ENCODE measurements at regions not wholly inside any gene's neighbourhood (a gene's known extent, or its start where the extent isn't known, plus 50 kb on each side); places are given as distances from the start of the nearest gene placed in this dataset.
A peak's percentile ranks its signal among the peaks of the same experiment; 100 is the strongest.

GRCh38 chr6:81683912-81684311 lies 68.6 kb downstream of the TENT5A start:
- ChIA-PET POLR2A (no interaction called here), RAD21 (ENCODE audit: low non-redundant PET in 1 of 2, low total read pairs in 2 of 2, uncharacterized antibody in 2 of 2, unreplicated experiment in 2 of 2) (interaction anchor here in 1 of 2 experiments (0.6 kb wide), 1 partner anchor 70 kb away, joined by 8 read pairs; no protein-coding TSS in a partner anchor), CTCF (no interaction called here)
- H3K9ac ChIP-seq (ENCODE audit: low read length): no peak overlapping the region
- no peaks in the 10 kb centered on the region for H4K20me1 ChIP-seq (ENCODE audit: insufficient read depth)
- H3K36me3 ChIP-seq (ENCODE audit: control insufficient read depth in 1 of 2, insufficient read depth in 2 of 2, low read length in 2 of 2): no peaks in the 10 kb centered on the region
- no peaks in the 10 kb centered on the region for H3K9me2 ChIP-seq (ENCODE audit: insufficient read depth)
- peak overlapping the region; percentile 35 for H3K4me2 ChIP-seq (ENCODE audit: low read length)
- H3K27me3 ChIP-seq (ENCODE audit: insufficient read depth, low read length): no peaks in the 10 kb centered on the region
- peak overlapping the region; percentile 14 for H2AFZ ChIP-seq (ENCODE audit: low read depth, low read length, poor library complexity, severe bottlenecking)
- ATAC-seq (no peak), DNase-seq (ENCODE audit: low read depth, low spot score) (no peak)
- H3K27ac ChIP-seq (ENCODE audit: low read depth, low read length): no peak overlapping the region
- no peaks in the 10 kb centered on the region for H3K9me3 ChIP-seq (ENCODE audit: control insufficient read depth in 1 of 2, insufficient read depth in 1 of 2, low read depth in 1 of 2, low read length in 2 of 2)
- BruUV-seq (replicated peaks): no TSS peak
- H3K79me2 ChIP-seq (ENCODE audit: insufficient read depth, low read length): no peaks in the 10 kb centered on the region
- peaks cover 4 to 11% of the 10 kb centered on the region in 2 experiments for H3K4me1 ChIP-seq (ENCODE audit: control insufficient read depth in 1 of 2, insufficient read depth in 2 of 2, low read length in 2 of 2)
- H3K4me3 ChIP-seq (replicated peaks in 1 of 2; ENCODE audit: low read depth in 1 of 2, low read length in 2 of 2): no peak overlapping the region
- intact Hi-C loops (cut with micrococcal nuclease): no loop called here
- no peak for TF ChIP-seq CTCF (IDR thresholded peaks at IDR 0.05 in 2 of 3, conservative IDR thresholded peaks at IDR 0.05 in 1 of 3; ENCODE audit: borderline replicate concordance in 1 of 3, insufficient read depth in 1 of 3, low read depth in 2 of 3, low read length in 2 of 3)
- TF ChIP-seq SRF (IDR thresholded peaks at IDR 0.05; ENCODE audit: low read depth): no peak
- no peak for TF ChIP-seq ZFX (IDR thresholded peaks at IDR 0.05)
- TF ChIP-seq JUND (IDR thresholded peaks at IDR 0.05): peak; percentile 59
- no peak for TF ChIP-seq ZBTB33 (IDR thresholded peaks at IDR 0.05; ENCODE audit: extremely low read depth, insufficient replicate concordance, low read length)
- no peak for TF ChIP-seq CEBPB (IDR thresholded peaks at IDR 0.05; ENCODE audit: low read depth)
- TF ChIP-seq CBX3 (IDR thresholded peaks at IDR 0.05; ENCODE audit: low read depth): 0 out of 2 replicates have a peak, but pooled peaks have one; percentile 21
- TF ChIP-seq EGR1 (IDR thresholded peaks at IDR 0.05; ENCODE audit: low read depth): no peak
- no peak for TF ChIP-seq ZNF274 (IDR thresholded peaks at IDR 0.05; ENCODE audit: low read depth, low read length)
- TF ChIP-seq RAD21 (IDR thresholded peaks at IDR 0.05; ENCODE audit: low read depth): no peak
- TF ChIP-seq ELF1 (IDR thresholded peaks at IDR 0.05; ENCODE audit: borderline replicate concordance, low read depth): no peak
- no peak for TF ChIP-seq EZH2phosphoT487 (IDR thresholded peaks at IDR 0.05; ENCODE audit: borderline replicate concordance)
- no peak for TF ChIP-seq ATF3 (IDR thresholded peaks at IDR 0.05)
- TF ChIP-seq REST (IDR thresholded peaks at IDR 0.05; ENCODE audit: low read depth): no peak
- TF ChIP-seq EZH2 (IDR thresholded peaks at IDR 0.05): no peak
- no peak for TF ChIP-seq SIN3A (IDR thresholded peaks at IDR 0.05; ENCODE audit: low read depth)
- TF ChIP-seq YY1 (IDR thresholded peaks at IDR 0.05; ENCODE audit: extremely low read depth, insufficient replicate concordance, low read depth, low read length): no peak
- peak; percentile 24; the same call in 1 of the 2 replicates for TF ChIP-seq SP1 (IDR thresholded peaks at IDR 0.05; ENCODE audit: low read depth)
- TF ChIP-seq MAX (IDR thresholded peaks at IDR 0.05): no peak
- no peak for TF ChIP-seq POLR2AphosphoS5 (IDR thresholded peaks at IDR 0.05; ENCODE audit: low read depth, low read length)
- TF ChIP-seq TCF7L2 (IDR thresholded peaks at IDR 0.05; ENCODE audit: borderline replicate concordance, extremely low read depth, insufficient read depth, insufficient read length): no peak
- no peak for TF ChIP-seq POLR2A (IDR thresholded peaks at IDR 0.05; ENCODE audit: borderline replicate concordance, extremely low read depth, insufficient read depth, insufficient read length)
